ENCODE measurements at regions not wholly inside any gene's neighbourhood (a gene's known extent, or its start where the extent isn't known, plus 50 kb on each side); places are given as distances from the start of the nearest gene placed in this dataset.

GRCh38 chr9:14021871-14022525 is 291.9 kb downstream of the NFIB start:
- TF ChIP-seq, protein P1, sequence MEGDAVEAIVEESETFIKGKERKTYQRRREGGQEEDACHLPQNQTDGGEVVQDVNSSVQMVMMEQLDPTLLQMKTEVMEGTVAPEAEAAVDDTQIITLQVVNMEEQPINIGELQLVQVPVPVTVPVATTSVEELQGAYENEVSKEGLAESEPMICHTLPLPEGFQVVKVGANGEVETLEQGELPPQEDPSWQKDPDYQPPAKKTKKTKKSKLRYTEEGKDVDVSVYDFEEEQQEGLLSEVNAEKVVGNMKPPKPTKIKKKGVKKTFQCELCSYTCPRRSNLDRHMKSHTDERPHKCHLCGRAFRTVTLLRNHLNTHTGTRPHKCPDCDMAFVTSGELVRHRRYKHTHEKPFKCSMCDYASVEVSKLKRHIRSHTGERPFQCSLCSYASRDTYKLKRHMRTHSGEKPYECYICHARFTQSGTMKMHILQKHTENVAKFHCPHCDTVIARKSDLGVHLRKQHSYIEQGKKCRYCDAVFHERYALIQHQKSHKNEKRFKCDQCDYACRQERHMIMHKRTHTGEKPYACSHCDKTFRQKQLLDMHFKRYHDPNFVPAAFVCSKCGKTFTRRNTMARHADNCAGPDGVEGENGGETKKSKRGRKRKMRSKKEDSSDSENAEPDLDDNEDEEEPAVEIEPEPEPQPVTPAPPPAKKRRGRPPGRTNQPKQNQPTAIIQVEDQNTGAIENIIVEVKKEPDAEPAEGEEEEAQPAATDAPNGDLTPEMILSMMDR (IDR thresholded peaks at IDR 0.05) = no peak
- DNase-seq (ENCODE audit: low spot score) = no peak

GRCh38 chr9:14018081-14018480 is 295.9 kb downstream of the NFIB start:
- no peak overlapping the region for H3K4me3 ChIP-seq

More at GRCh38 chr9:14021871-14022525, 291.9 kb downstream of the NFIB start:
- Histone ChIP-seq H3K4me3 (no peak overlapping the region), H3K27ac (no peak overlapping the region)

DNA sequence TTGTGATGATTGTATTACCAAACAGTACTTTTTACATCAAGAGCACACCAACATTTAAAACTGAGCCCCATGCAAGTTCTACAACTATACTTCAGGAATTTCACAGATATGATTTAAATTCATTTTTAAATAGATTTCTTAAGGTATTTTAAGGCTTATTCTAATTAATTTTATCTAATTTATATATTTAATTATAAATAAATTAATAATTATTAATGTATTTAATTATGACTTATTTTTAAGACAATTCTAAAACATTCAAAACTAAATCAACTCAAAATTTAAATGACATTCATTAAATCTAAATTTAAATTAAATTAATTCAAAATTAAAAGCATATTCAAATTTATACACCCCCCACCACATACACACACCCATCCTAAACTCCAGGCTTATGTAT is 299.2 kb downstream of the NFIB start:
- no peak for DNase-seq (ENCODE audit: low spot score)
- H3K27ac ChIP-seq = no peak overlapping the region

More at GRCh38 chr9:14018081-14018480, 295.9 kb downstream of the NFIB start:
- no peak overlapping the region for H3K27ac ChIP-seq
- TF ChIP-seq, protein P1 (IDR thresholded peaks at IDR 0.05) = no peak
- DNase-seq (ENCODE audit: low spot score) = no peak

DNA sequence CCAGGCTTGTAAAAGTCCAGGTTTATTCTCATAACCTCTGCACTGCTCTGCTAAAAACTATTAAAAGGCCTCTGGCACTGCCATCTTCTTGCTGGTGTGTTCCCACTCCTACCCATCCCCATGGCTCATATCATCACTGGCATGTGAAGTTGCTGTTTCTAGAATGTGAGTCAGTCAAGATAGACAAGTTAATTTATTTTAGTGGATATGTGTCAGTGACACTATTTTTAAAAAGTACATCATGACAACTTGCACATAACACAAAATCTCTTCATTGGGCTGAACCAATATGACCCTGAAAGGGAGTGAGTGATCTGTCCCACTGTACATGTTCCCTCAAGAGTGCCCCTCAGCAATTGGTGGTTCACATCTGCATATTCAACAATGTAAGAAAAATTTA is 299.7 kb downstream of the NFIB start:
- Histone ChIP-seq H3K27ac (no peak overlapping the region), H3K4me3 (no peak overlapping the region)
- TF ChIP-seq, protein P1 (IDR thresholded peaks at IDR 0.05) = no peak
- no peak for DNase-seq (ENCODE audit: low spot score)

More for the DNA sequence above, 299.2 kb downstream of the NFIB start:
- TF ChIP-seq, protein P1 (IDR thresholded peaks at IDR 0.05) = no peak
- no peak overlapping the region for H3K4me3 ChIP-seq

DNA sequence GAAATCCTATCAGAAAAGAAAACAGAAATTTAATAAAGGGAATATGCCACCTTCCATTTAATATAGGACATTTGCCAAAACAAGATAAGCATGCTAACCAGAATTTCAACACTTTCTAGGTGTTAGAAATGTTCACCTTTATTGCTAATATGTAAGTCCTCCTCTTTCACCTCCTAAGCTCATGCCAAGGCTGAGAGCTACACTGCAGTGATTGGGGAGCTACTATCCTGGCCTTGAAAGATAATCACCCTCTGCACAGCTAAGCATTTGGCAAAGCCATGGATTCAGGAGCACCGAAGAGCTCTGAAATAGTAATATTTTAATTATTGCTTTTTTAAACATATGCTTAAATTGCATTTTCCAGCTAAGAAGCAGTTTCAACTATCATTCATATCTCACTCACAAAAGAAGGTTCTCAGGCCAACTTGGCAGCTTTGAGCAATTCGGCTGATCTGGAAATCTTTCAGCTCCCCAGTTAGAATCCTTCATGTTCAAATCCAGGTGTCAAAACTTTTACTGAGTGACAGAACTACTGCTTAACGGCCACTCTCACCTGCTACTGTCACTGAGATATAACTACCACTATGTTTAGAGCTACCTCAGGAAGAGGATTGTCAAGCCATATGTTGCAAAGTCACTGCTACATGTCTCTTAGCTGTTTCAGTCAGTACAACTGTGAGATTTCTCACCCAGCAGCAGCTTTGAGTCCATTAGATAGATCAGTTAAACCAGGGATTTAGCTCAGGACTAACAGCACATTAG is 302.0 kb downstream of the NFIB start:
- no peak for DNase-seq (ENCODE audit: low spot score)
- H3K27ac ChIP-seq = no peak overlapping the region
- H3K4me3 ChIP-seq = no peak overlapping the region
- TF ChIP-seq, protein P1 (IDR thresholded peaks at IDR 0.05) = no peak

GRCh38 chr9:14007190-14007769 is 306.7 kb downstream of the NFIB start:
- no peak overlapping the region for H3K27ac ChIP-seq
- TF ChIP-seq, protein P1 (IDR thresholded peaks at IDR 0.05) = no peak
- no peak overlapping the region for H3K4me3 ChIP-seq
- no peak for DNase-seq (ENCODE audit: low spot score)
